GM23248 (cell line): ENCODE measurements at regions not wholly inside any gene's neighbourhood (a gene's known extent, or its start where the extent isn't known, plus 50 kb on each side); places are given as distances from the start of the nearest gene placed in this dataset.

Experiments used
- EZH2 ChIP-seq: fragments of 200-600 bp; sonication (generic); IDR thresholded peaks from 2 replicates; pipeline ENCODE4 v1.6.1; 2018; ENCODE audit warnings: antibody characterized with exemption, mild to moderate bottlenecking; ENCODE audit not compliant: insufficient read depth, poor library complexity, severe bottlenecking
- EZH2phosphoT487 ChIP-seq: fragments of 200-600 bp; sonication (generic); IDR thresholded peaks from 2 replicates; pipeline ENCODE4 v1.6.1; 2018; ENCODE audit warnings: antibody characterized with exemption, moderate library complexity, mild to moderate bottlenecking, low read depth; ENCODE audit not compliant: insufficient read depth

DNA sequence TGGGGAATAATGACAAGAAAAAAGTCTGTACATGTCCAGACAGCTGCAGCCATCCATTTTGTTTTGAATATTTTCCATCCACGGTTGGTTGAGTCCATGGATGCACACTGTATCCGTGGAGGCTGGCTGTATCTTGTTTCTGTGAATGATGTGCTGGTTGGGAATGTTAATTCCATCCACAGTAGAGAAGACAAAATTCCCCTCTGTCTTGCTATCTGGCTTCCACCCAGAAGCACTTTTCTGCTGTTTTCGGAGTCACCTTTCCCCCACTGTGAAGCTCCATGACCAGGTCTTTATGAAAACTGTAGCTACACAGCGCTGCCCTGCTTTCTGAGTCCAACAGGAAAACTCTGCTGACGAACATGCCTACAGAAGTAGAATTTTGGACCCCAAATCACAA is 122.3 kb downstream of the HRH4 start:
- TF ChIP-seq EZH2 (no peak), EZH2phosphoT487 (no peak)
